ENCODE measurements at regions not wholly inside any gene's neighbourhood (a gene's known extent, or its start where the extent isn't known, plus 50 kb on each side); places are given as distances from the start of the nearest gene placed in this dataset.

- TF ChIP-seq CTCF (IDR thresholded peaks at IDR 0.05; ENCODE audit: low read length) (no peak), EZH2phosphoT487 (IDR thresholded peaks at IDR 0.05; ENCODE audit: low read length) (no peak)
Measured at GRCh38 chr17:5892921-5893675, 177.1 kb upstream of the WSCD1 start.
